ENCODE measurements at regions not wholly inside any gene's neighbourhood (a gene's known extent, or its start where the extent isn't known, plus 50 kb on each side); places are given as distances from the start of the nearest gene placed in this dataset.

- Histone ChIP-seq H3K36me3 (ENCODE audit: low read depth) (no peaks in the 10 kb centered on the region), H3K27me3 (ENCODE audit: insufficient read depth, poor library complexity, severe bottlenecking) (no peaks in the 10 kb centered on the region), H3K4me1 (ENCODE audit: insufficient read depth, poor library complexity, severe bottlenecking) (peaks cover 6% of the 10 kb centered on the region), H3K9me3 (ENCODE audit: severe bottlenecking) (no peaks in the 10 kb centered on the region), H3K27ac (ENCODE audit: poor library complexity, severe bottlenecking) (no peak overlapping the region), H3K4me3 (ENCODE audit: severe bottlenecking) (no peak overlapping the region)
- DNase-seq (ENCODE audit: low spot score): no peak
- TF ChIP-seq CTCF (IDR thresholded peaks at IDR 0.05; ENCODE audit: poor library complexity, severe bottlenecking): no peak
- no peak for ATAC-seq (ENCODE audit: low read depth)
Observed at GRCh38 chr1:98075626-98076025, 154.8 kb upstream of the DPYD start.

GRCh38 chr1:98073823-98074222 lies 153.0 kb upstream of the DPYD start:
- Histone ChIP-seq H3K9me3 (ENCODE audit: severe bottlenecking) (no peaks in the 10 kb centered on the region), H3K36me3 (ENCODE audit: low read depth) (no peaks in the 10 kb centered on the region), H3K27me3 (ENCODE audit: insufficient read depth, poor library complexity, severe bottlenecking) (no peaks in the 10 kb centered on the region), H3K4me3 (ENCODE audit: severe bottlenecking) (no peak overlapping the region), H3K27ac (ENCODE audit: poor library complexity, severe bottlenecking) (no peak overlapping the region), H3K4me1 (ENCODE audit: insufficient read depth, poor library complexity, severe bottlenecking) (peaks cover 5% of the 10 kb centered on the region)
- DNase-seq (ENCODE audit: low spot score): no peak
- ATAC-seq (ENCODE audit: low read depth): no peak
- TF ChIP-seq CTCF (IDR thresholded peaks at IDR 0.05; ENCODE audit: poor library complexity, severe bottlenecking): no peak

- H3K4me3 ChIP-seq (ENCODE audit: severe bottlenecking): no peak overlapping the region
- no peak overlapping the region for H3K27ac ChIP-seq (ENCODE audit: poor library complexity, severe bottlenecking)
- no peaks in the 10 kb centered on the region for H3K27me3 ChIP-seq (ENCODE audit: insufficient read depth, poor library complexity, severe bottlenecking)
- no peaks in the 10 kb centered on the region for H3K4me1 ChIP-seq (ENCODE audit: insufficient read depth, poor library complexity, severe bottlenecking)
- TF ChIP-seq CTCF (IDR thresholded peaks at IDR 0.05; ENCODE audit: poor library complexity, severe bottlenecking): no peak
- no peaks in the 10 kb centered on the region for H3K9me3 ChIP-seq (ENCODE audit: severe bottlenecking)
- ATAC-seq (ENCODE audit: low read depth) (no peak), DNase-seq (ENCODE audit: low spot score) (no peak)
- no peaks in the 10 kb centered on the region for H3K36me3 ChIP-seq (ENCODE audit: low read depth)
Observed at GRCh38 chr1:98073106-98073505, 152.3 kb upstream of the DPYD start.

GRCh38 chr1:98072047-98072446 lies 151.2 kb upstream of the DPYD start:
- H3K9me3 ChIP-seq (ENCODE audit: severe bottlenecking): no peaks in the 10 kb centered on the region
- ATAC-seq (ENCODE audit: low read depth): no peak

GRCh38 chr1:98068016-98068415 lies 147.2 kb upstream of the DPYD start:
- ATAC-seq (ENCODE audit: low read depth) (no peak), DNase-seq (ENCODE audit: low spot score) (no peak)
- H3K27me3 ChIP-seq (ENCODE audit: insufficient read depth, poor library complexity, severe bottlenecking): no peaks in the 10 kb centered on the region
- H3K4me3 ChIP-seq (ENCODE audit: severe bottlenecking): no peak overlapping the region
- no peaks in the 10 kb centered on the region for H3K4me1 ChIP-seq (ENCODE audit: insufficient read depth, poor library complexity, severe bottlenecking)
- no peaks in the 10 kb centered on the region for H3K36me3 ChIP-seq (ENCODE audit: low read depth)
- no peak for TF ChIP-seq CTCF (IDR thresholded peaks at IDR 0.05; ENCODE audit: poor library complexity, severe bottlenecking)
- no peak overlapping the region for H3K27ac ChIP-seq (ENCODE audit: poor library complexity, severe bottlenecking)
- no peaks in the 10 kb centered on the region for H3K9me3 ChIP-seq (ENCODE audit: severe bottlenecking)

More at GRCh38 chr1:98072047-98072446, 151.2 kb upstream of the DPYD start:
- TF ChIP-seq CTCF (IDR thresholded peaks at IDR 0.05; ENCODE audit: poor library complexity, severe bottlenecking): no peak
- H3K4me3 ChIP-seq (ENCODE audit: severe bottlenecking): no peak overlapping the region
- H3K27me3 ChIP-seq (ENCODE audit: insufficient read depth, poor library complexity, severe bottlenecking): no peaks in the 10 kb centered on the region
- H3K27ac ChIP-seq (ENCODE audit: poor library complexity, severe bottlenecking): no peak overlapping the region
- no peaks in the 10 kb centered on the region for H3K4me1 ChIP-seq (ENCODE audit: insufficient read depth, poor library complexity, severe bottlenecking)
- no peak for DNase-seq (ENCODE audit: low spot score)
- H3K36me3 ChIP-seq (ENCODE audit: low read depth): no peaks in the 10 kb centered on the region

Measured in RWPE2 (cell line).